ENCODE measurements at regions not wholly inside any gene's neighbourhood (a gene's known extent, or its start where the extent isn't known, plus 50 kb on each side); places are given as distances from the start of the nearest gene placed in this dataset.

GRCh38 chr2:103896182-103896581, 957.7 kb upstream of the POU3F3 start:
- ATAC-seq (replicated peaks in 1 of 2): no peak
- no peak for DNase-seq
- Mint-ChIP-seq H3K27me3 (ENCODE audit: low read depth) (no peaks in the 10 kb centered on the region), H3K9me3 (peaks cover 1 to 5% of the 10 kb centered on the region in 2 donors), H3K4me1 (ENCODE audit: low read depth) (no peaks in the 10 kb centered on the region), H3K4me3 (no peak overlapping the region), H3K36me3 (ENCODE audit: insufficient read depth in 2 of 2) (no peaks in the 10 kb centered on the region), H3K27ac (no peak overlapping the region)

GRCh38 chr2:103898561-103898960, 955.4 kb upstream of the POU3F3 start:
- Mint-ChIP-seq H3K27ac (no peak overlapping the region), H3K4me3 (no peak overlapping the region), H3K9me3 (peaks cover 1 to 6% of the 10 kb centered on the region in 2 donors), H3K27me3 (ENCODE audit: low read depth) (no peaks in the 10 kb centered on the region), H3K4me1 (ENCODE audit: low read depth) (no peaks in the 10 kb centered on the region), H3K36me3 (ENCODE audit: insufficient read depth in 2 of 2) (no peaks in the 10 kb centered on the region)
- ATAC-seq (replicated peaks in 1 of 2) (no peak), DNase-seq (no peak)

GRCh38 chr2:103902347-103902746, 951.6 kb upstream of the POU3F3 start:
- Mint-ChIP-seq H3K4me1 (ENCODE audit: low read depth) (no peaks in the 10 kb centered on the region), H3K4me3 (no peak overlapping the region), H3K9me3 (peaks cover 1 to 5% of the 10 kb centered on the region in 2 donors), H3K27me3 (ENCODE audit: low read depth) (no peaks in the 10 kb centered on the region), H3K27ac (no peak overlapping the region), H3K36me3 (ENCODE audit: insufficient read depth in 2 of 2) (no peaks in the 10 kb centered on the region)
- ATAC-seq (replicated peaks in 1 of 2) (no peak), DNase-seq (no peak)

GRCh38 chr2:103921161-103921560, 932.8 kb upstream of the POU3F3 start:
- DNase-seq (no peak), ATAC-seq (replicated peaks in 1 of 2) (no peak)
- Mint-ChIP-seq H3K4me1 (ENCODE audit: low read depth) (no peaks in the 10 kb centered on the region), H3K36me3 (ENCODE audit: insufficient read depth in 2 of 2) (peaks cover 0 to 3% of the 10 kb centered on the region in 2 donors), H3K27ac (no peak overlapping the region), H3K9me3 (peaks cover 5 to 17% of the 10 kb centered on the region in 2 donors), H3K27me3 (ENCODE audit: low read depth) (no peaks in the 10 kb centered on the region), H3K4me3 (no peak overlapping the region)

- no peak overlapping the region for H3K27ac Mint-ChIP-seq
- ATAC-seq (replicated peaks in 1 of 2) (no peak), DNase-seq (no peak)
- peaks cover 4 to 7% of the 10 kb centered on the region in 2 donors for H3K9me3 Mint-ChIP-seq
- H3K4me1 Mint-ChIP-seq (ENCODE audit: low read depth): no peaks in the 10 kb centered on the region
- no peaks in the 10 kb centered on the region for H3K27me3 Mint-ChIP-seq (ENCODE audit: low read depth)
- H3K36me3 Mint-ChIP-seq (ENCODE audit: insufficient read depth in 2 of 2): peaks cover 1 to 4% of the 10 kb centered on the region in 2 donors
- H3K4me3 Mint-ChIP-seq: no peak overlapping the region
Observed at GRCh38 chr2:103942199-103942598, 911.7 kb upstream of the POU3F3 start.

GRCh38 chr2:103945083-103945482, 908.8 kb upstream of the POU3F3 start:
- Mint-ChIP-seq H3K27me3 (ENCODE audit: low read depth) (no peaks in the 10 kb centered on the region), H3K4me3 (no peak overlapping the region), H3K4me1 (ENCODE audit: low read depth) (no peaks in the 10 kb centered on the region), H3K27ac (no peak overlapping the region), H3K9me3 (peaks cover 2 to 5% of the 10 kb centered on the region in 2 donors), H3K36me3 (ENCODE audit: insufficient read depth in 2 of 2) (peaks cover 1 to 4% of the 10 kb centered on the region in 2 donors)
- DNase-seq (no peak), ATAC-seq (replicated peaks in 1 of 2) (no peak)

- no peaks in the 10 kb centered on the region for H3K4me1 Mint-ChIP-seq (ENCODE audit: low read depth)
- H3K9me3 Mint-ChIP-seq: peaks cover 2 to 7% of the 10 kb centered on the region in 2 donors
- H3K27ac Mint-ChIP-seq: no peak overlapping the region
- H3K4me3 Mint-ChIP-seq: no peak overlapping the region
- ATAC-seq (replicated peaks in 1 of 2) (no peak), DNase-seq (peak in 1 of 2 donors; percentile 0)
- no peaks in the 10 kb centered on the region for H3K36me3 Mint-ChIP-seq (ENCODE audit: insufficient read depth in 2 of 2)
- H3K27me3 Mint-ChIP-seq (ENCODE audit: low read depth): no peaks in the 10 kb centered on the region
Observed at GRCh38 chr2:103959174-103960128, 894.5 kb upstream of the POU3F3 start.

GRCh38 chr2:103960129-103960513, 893.8 kb upstream of the POU3F3 start:
- H3K4me1 Mint-ChIP-seq (ENCODE audit: low read depth): no peaks in the 10 kb centered on the region
- ATAC-seq (replicated peaks in 1 of 2): no peak
- peaks cover 2 to 7% of the 10 kb centered on the region in 2 donors for H3K9me3 Mint-ChIP-seq
- H3K27me3 Mint-ChIP-seq (ENCODE audit: low read depth): no peaks in the 10 kb centered on the region
- no peak overlapping the region for H3K27ac Mint-ChIP-seq
- no peak overlapping the region for H3K4me3 Mint-ChIP-seq
- H3K36me3 Mint-ChIP-seq (ENCODE audit: insufficient read depth in 2 of 2): no peaks in the 10 kb centered on the region
- DNase-seq: no peak

- Mint-ChIP-seq H3K27me3 (ENCODE audit: low read depth) (no peaks in the 10 kb centered on the region), H3K4me3 (no peak overlapping the region)
- ATAC-seq (replicated peaks in 1 of 2): no peak
Observed at GRCh38 chr2:103960951-103961350, 893.0 kb upstream of the POU3F3 start.

GRCh38 chr2:103961862-103962261, 892.1 kb upstream of the POU3F3 start:
- Mint-ChIP-seq H3K4me3 (no peak overlapping the region), H3K36me3 (ENCODE audit: insufficient read depth in 2 of 2) (no peaks in the 10 kb centered on the region), H3K27me3 (ENCODE audit: low read depth) (no peaks in the 10 kb centered on the region), H3K9me3 (peaks cover 2 to 8% of the 10 kb centered on the region in 2 donors), H3K27ac (no peak overlapping the region), H3K4me1 (ENCODE audit: low read depth) (no peaks in the 10 kb centered on the region)
- DNase-seq (no peak), ATAC-seq (replicated peaks in 1 of 2) (no peak)

More at GRCh38 chr2:103960951-103961350, 893.0 kb upstream of the POU3F3 start:
- Mint-ChIP-seq H3K27ac (no peak overlapping the region), H3K9me3 (peaks cover 4 to 10% of the 10 kb centered on the region in 2 donors), H3K36me3 (ENCODE audit: insufficient read depth in 2 of 2) (no peaks in the 10 kb centered on the region), H3K4me1 (ENCODE audit: low read depth) (no peaks in the 10 kb centered on the region)
- DNase-seq: no peak

GRCh38 chr2:103962670-103963069, 891.2 kb upstream of the POU3F3 start:
- DNase-seq (no peak), ATAC-seq (replicated peaks in 1 of 2) (no peak)
- H3K4me3 Mint-ChIP-seq: no peak overlapping the region
- H3K36me3 Mint-ChIP-seq (ENCODE audit: insufficient read depth in 2 of 2): no peaks in the 10 kb centered on the region
- H3K9me3 Mint-ChIP-seq: peaks cover 2 to 8% of the 10 kb centered on the region in 2 donors
- no peaks in the 10 kb centered on the region for H3K27me3 Mint-ChIP-seq (ENCODE audit: low read depth)
- H3K4me1 Mint-ChIP-seq (ENCODE audit: low read depth): no peaks in the 10 kb centered on the region
- H3K27ac Mint-ChIP-seq: no peak overlapping the region

GRCh38 chr2:103963146-103963725, 890.7 kb upstream of the POU3F3 start:
- Mint-ChIP-seq H3K27ac (no peak overlapping the region), H3K36me3 (ENCODE audit: insufficient read depth in 2 of 2) (no peaks in the 10 kb centered on the region), H3K27me3 (ENCODE audit: low read depth) (no peaks in the 10 kb centered on the region), H3K9me3 (peaks cover 2 to 8% of the 10 kb centered on the region in 2 donors), H3K4me1 (ENCODE audit: low read depth) (no peaks in the 10 kb centered on the region), H3K4me3 (no peak overlapping the region)
- ATAC-seq (replicated peaks in 1 of 2): no peak
- no peak for DNase-seq

GRCh38 chr2:103977241-103977640, 876.7 kb upstream of the POU3F3 start:
- Mint-ChIP-seq H3K36me3 (ENCODE audit: insufficient read depth in 2 of 2) (no peaks in the 10 kb centered on the region), H3K27ac (no peak overlapping the region), H3K9me3 (peaks cover 2 to 3% of the 10 kb centered on the region in 2 donors), H3K27me3 (ENCODE audit: low read depth) (no peaks in the 10 kb centered on the region), H3K4me1 (ENCODE audit: low read depth) (no peaks in the 10 kb centered on the region), H3K4me3 (no peak overlapping the region)
- DNase-seq (no peak), ATAC-seq (replicated peaks in 1 of 2) (no peak)

Measured in activated T-cell treated with anti-CD3 and anti-CD28 coated beads, Interleukin-2, amount 50 U/mL, for 72 hours (primary cell).